NOMO-1 treated with DMSO at 0.1 percent for 48 hours (cell line): ENCODE measurements at regions not wholly inside any gene's neighbourhood (a gene's known extent, or its start where the extent isn't known, plus 50 kb on each side); places are given as distances from the start of the nearest gene placed in this dataset.

Experiments
- DNase-seq: peaks from one replicate; lab custom pipeline; 2025; ENCODE audit not compliant: unreplicated experiment; lab: John Stamatoyannopoulos, UW

GRCh38 chr10:4775808-4776207 is 50.2 kb upstream of the AKR1E2 start:
- no peak for DNase-seq

GRCh38 chr10:4772202-4772570 is 53.8 kb upstream of the AKR1E2 start:
- DNase-seq = no peak

GRCh38 chr10:4771554-4772201 is 54.3 kb upstream of the AKR1E2 start:
- DNase-seq = no peak

- peak; percentile 90 for DNase-seq
Measured at GRCh38 chr10:4770801-4771553, 55.0 kb upstream of the AKR1E2 start.

GRCh38 chr10:4768416-4768815 is 57.6 kb upstream of the AKR1E2 start:
- DNase-seq = no peak

GRCh38 chr10:4767033-4767814 is 58.8 kb upstream of the AKR1E2 start:
- peak; percentile 39 for DNase-seq

- DNase-seq = no peak
Measured at GRCh38 chr10:4766454-4766853, 59.6 kb upstream of the AKR1E2 start.

- DNase-seq = no peak
Measured at GRCh38 chr10:4765428-4765827, 60.6 kb upstream of the AKR1E2 start.

- no peak for DNase-seq
Measured at GRCh38 chr10:4763960-4764428, 62.0 kb upstream of the AKR1E2 start.

GRCh38 chr10:4763513-4763912 is 62.5 kb upstream of the AKR1E2 start:
- DNase-seq = no peak

- no peak for DNase-seq
Measured at GRCh38 chr10:4758256-4758655, 67.8 kb upstream of the AKR1E2 start.

- no peak for DNase-seq
Measured at GRCh38 chr10:4755286-4755989, 70.6 kb upstream of the AKR1E2 start.

GRCh38 chr10:4754143-4754542 is 71.9 kb upstream of the AKR1E2 start:
- DNase-seq = no peak

GRCh38 chr10:4751211-4751610 is 74.8 kb upstream of the AKR1E2 start:
- no peak for DNase-seq

GRCh38 chr10:4749271-4749574 is 76.8 kb upstream of the AKR1E2 start:
- no peak for DNase-seq

- DNase-seq = no peak
Measured at GRCh38 chr10:4748491-4749270, 77.3 kb upstream of the AKR1E2 start.

- DNase-seq = no peak
Measured at GRCh38 chr10:4742217-4742616, 83.8 kb upstream of the AKR1E2 start.

- no peak for DNase-seq
Measured at GRCh38 chr10:4740471-4740870, 85.5 kb upstream of the AKR1E2 start.

GRCh38 chr10:4736608-4737007 is 89.4 kb upstream of the AKR1E2 start:
- DNase-seq = no peak

- DNase-seq = no peak
Measured at GRCh38 chr10:4736183-4736582, 89.8 kb upstream of the AKR1E2 start.

- no peak for DNase-seq
Measured at GRCh38 chr10:4733843-4734224, 92.2 kb upstream of the AKR1E2 start.
